GM23248 (cell line): ENCODE measurements at regions not wholly inside any gene's neighbourhood (a gene's known extent, or its start where the extent isn't known, plus 50 kb on each side); places are given as distances from the start of the nearest gene placed in this dataset.

ENCODE experiments used
- EZH2 ChIP-seq: fragments of 200-600 bp; sonication (generic); IDR thresholded peaks from 2 replicates; pipeline ENCODE4 v1.6.1; 2018; ENCODE audit warnings: antibody characterized with exemption, mild to moderate bottlenecking; ENCODE audit not compliant: insufficient read depth, poor library complexity, severe bottlenecking
- EZH2phosphoT487 ChIP-seq: fragments of 200-600 bp; sonication (generic); IDR thresholded peaks from 2 replicates; pipeline ENCODE4 v1.6.1; 2018; ENCODE audit warnings: antibody characterized with exemption, moderate library complexity, mild to moderate bottlenecking, low read depth; ENCODE audit not compliant: insufficient read depth

DNA sequence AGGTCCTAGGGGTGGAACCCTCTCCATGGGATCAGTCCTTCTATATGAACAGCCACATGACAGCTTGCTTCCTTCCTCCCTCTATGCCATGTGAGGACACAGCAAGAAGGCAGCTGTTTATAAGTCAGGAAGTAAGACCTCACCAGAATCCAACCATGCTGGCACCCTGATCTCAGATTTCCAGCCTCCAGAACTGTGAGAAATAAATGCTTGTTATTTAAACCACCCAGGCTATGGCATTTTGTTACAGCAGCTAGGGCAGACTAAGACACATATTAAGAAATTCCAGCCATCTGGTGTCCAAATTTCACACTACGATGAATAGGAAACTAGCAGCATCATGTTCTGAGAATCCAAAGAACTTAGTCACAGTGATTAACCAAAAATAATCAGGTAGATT lies 140.1 kb downstream of the ZFAND4 start:
- TF ChIP-seq EZH2phosphoT487 (no peak), EZH2 (no peak)
